GM19035 (cell line): ENCODE measurements at regions not wholly inside any gene's neighbourhood (a gene's known extent, or its start where the extent isn't known, plus 50 kb on each side); places are given as distances from the start of the nearest gene placed in this dataset.
"Not testable (repeated sequence)": the region's sequence is repeated elsewhere in the genome, so short reads cannot be mapped to it uniquely, and the experiment has no call there.

ENCODE experiments used
- ATAC-seq: cut with Tn5 transposase; IDR thresholded peaks from one replicate; pipeline ENCODE4 v1.9.1; 2021; ENCODE audit not compliant: unreplicated experiment

DNA sequence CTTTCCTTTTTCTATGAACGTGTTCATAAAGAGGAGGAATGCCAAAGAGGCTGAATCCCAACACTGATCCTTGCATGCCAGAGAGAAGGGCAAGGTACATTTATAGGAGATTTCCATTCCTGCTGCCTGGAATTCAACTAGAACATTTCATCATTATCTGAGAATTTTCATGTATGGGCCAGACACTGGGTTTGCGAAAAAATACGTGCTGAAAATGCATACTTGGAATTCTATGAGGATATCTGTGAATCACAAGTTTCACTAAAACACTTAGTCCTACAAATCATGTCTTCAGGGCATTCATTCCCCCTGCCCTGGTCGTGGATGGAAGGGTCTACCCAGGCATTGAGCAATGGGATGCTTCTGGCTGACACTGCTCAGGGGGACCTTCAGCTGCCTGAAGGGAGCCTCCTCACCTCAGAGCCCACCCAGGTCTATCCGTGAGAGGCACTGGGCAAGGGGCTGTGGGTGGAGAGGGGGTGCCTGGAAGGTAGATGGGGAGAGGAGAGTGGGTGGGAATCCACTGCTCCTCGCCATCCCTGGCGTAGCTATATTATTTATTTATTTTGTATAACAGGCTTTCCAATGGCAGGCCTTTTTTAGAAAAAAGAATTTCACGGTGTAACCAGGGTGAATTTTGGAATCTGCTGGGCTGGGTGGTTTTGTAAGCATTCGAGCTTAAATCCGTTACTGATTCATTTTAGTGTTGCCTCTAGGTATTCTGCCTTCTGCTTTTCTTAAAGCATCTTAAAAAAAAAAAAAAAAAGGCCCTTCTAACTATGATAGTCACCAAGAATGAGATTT, 560.6 kb upstream of the ID2 start:
- ATAC-seq = no peak

DNA sequence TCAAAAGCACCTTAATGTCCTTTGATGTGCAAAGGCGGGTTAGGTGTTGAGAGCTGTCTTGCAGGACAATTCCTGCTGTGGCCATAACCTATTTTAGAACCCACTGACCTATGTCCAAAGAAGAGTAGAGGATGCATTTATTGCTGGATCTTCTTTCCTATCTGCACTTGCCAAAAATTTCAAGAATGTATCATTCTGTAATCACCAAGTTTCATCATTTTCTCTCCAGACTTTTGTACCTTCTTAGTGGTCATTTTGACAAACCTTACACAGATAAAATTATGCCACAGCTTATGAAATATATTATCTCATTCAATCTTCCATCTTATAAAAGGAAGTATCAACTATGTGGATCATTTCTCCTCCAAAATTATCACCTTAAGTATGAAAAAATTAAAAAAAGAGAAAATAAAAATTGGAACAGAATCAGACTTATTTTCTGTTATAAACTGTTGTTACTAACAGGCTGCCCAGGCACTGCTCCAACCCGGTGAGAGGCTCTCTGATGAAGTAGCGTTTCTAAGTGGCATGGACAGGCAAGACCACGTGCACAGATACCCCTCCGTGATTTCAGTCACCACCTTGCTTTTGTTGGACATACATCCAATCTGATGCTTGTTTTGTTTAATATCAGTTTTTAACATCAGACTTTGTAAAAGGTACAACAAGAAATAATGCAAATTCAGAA, 559.9 kb upstream of the ID2 start:
- ATAC-seq = no peak

DNA sequence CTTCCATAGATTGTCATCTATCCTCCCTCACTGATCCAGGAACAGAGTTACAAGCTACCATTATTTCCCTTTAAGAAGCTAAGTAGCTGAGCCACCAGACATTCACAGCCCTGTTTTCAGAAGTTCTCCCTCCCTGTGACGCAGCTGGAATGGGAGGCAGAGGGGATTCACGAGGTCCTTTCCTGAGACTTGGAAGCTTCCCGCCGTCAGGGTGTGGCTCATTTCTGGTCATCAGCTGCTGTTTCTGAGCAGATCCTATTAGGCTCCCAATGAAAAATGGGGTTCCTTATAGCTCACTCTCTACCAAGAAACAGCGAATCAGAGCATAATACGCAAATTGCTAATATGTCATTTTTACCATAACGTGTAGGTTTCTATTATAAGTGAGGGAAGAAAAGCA, 559.3 kb upstream of the ID2 start:
- ATAC-seq = no peak

DNA sequence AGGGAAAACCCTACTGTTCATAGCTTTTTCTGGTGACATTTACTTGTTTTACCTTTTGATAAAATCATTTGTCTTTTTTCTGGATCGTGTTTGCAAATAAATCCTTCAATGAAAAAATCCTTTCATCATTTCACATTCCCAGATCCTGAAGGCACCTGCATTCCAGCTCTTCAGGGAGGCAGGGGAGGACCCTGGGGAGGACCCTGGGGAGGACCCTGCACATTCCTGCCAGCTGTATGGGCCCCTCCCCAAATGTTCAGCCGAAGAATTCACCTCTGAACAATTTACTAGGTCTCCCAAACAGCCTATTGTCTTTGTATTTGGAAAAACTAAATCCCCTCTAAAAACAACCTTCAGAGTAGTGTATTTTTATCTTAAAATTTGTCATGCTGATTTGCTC, 558.4 kb upstream of the ID2 start:
- no peak for ATAC-seq

DNA sequence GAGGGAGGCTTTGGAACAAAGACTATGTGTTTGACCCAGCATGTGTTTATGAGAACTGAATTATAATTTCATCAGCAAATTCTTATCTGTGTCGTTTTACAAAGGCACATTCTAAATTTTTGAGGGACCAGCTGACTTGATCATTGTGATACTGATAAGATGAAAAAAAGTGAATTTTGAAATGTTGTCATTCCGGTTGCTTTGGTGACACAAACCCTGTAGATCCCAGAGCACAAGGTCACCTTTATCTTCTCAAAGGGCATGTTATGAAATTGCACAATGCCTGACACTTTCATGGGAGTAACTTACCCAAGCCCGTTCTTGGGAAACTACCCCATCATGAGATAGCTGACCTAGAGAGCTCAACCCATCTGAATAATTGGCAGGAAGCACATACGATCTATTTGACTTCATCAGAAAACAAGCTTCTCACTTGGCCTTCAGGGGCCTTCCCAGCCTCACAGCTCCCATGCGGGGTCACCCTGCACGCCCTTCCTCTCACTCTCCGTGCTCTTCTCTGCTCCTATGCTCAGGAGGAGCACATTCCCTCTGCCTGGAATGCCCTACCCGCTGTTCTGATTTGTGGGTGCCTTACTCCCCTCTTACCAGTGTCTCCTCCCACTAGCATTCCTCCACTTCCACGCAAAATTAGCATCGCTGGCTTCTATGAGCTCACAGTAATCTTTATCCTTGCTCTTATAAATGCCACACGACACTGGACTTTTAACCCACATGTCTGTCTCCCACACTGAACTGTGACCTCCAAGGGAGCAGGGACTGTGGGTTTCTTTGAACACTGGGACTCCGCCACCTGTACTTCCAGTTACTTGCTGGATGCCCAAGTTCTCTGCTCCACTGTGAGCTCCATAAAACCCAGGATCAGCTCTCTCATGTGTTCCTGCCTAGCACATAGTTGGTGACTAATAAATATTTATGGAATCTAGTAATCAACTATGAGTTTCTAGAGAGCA, 555.8 kb upstream of the ID2 start:
- ATAC-seq = no peak

DNA sequence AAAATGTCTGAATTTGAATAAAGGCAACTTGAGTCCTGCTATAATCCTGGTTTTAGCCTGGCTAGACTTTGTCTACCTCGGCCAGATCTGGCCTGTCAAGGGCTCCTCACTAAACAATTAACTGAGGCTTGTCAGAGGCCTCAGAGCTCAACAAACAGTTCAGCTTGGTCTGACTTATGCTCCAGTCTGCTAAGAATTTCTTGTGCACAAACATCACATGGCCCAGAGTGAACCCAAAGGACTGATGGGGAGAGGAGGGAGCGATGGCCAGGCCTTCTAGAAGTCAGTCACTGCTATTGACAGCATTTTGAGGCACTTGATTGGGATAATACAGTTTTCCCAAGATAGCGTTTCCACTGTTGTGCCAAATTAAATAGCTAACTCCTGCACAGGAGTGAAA, 555.1 kb upstream of the ID2 start:
- ATAC-seq = no peak

DNA sequence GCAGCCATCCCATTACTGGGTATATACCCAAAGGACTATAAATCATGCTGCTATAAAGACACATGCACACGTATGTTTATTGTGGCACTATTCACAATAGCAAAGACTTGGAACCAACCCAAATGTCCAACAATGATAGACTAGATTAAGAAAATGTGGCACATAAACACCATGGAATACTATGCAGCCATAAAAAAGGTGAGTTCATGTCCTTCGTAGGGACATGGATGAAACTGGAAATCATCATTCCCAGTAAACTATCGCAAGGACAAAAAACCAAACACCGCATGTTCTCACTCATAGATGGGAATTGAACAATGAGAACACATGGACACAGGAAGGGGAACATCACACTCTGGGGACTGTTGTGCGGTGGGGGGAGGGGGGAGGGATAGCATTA, 550.4 kb upstream of the ID2 start:
- not testable (repeated sequence) for ATAC-seq

DNA sequence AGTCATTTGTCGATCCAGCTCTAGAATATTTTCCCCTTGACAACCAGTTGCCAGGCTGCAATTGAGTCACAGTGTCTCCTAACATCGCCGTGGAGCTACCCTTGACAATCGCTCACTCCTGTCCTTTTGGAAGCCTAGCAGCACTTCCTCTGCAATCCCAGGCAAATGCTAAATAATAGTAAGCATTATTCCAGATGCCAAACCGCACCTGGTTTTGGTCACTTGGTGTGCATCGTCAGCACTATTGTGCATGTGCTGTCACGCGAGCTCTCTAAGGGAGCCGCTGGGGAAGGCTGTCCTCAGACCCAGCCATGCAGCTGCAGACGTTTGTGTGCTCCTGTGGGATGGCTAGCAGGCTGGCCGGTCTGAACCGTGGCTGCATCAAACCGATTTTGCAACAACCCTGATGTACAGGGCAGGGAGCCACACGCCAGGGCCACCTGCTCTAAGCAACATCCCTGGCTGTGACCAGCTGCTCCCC, 549.5 kb upstream of the ID2 start:
- no peak for ATAC-seq

DNA sequence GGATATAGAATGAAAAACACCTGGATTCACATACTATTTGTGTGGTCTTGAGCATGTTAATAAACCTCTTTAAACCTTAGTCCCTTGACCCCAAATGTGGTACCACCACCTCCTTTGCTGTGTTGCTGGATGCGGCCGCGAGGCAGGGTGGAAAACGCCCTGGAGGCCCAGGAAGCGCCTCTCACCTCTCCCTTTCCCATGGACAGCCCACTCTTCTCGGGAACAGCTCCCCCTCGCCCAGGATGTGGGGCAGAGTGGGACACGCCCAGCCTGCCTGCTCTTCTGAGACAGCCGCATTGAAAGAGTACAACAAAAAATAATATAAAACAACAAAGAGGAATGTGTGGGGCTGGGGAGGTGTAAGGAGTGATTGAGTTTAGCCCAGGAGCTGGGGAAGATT, 549.0 kb upstream of the ID2 start:
- ATAC-seq = no peak

DNA sequence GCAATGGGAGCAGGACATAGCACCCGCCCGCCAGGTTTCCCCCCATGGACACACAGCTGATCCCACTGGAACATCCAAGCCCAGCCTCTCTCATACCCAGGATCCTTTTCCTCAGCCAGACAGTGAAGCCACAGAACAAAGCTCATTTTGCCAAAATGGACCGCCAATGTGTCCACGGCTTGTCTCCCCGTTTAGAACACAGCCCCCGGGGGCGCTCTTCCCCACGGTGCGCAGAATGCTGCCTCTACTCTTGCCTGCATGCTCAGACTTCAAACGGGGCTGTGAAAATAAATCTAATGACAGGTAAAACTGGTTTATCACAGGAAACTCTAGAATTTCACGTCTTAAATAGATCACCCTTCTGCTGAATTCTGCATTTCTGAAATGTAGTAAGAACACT, 548.5 kb upstream of the ID2 start:
- ATAC-seq = no peak

DNA sequence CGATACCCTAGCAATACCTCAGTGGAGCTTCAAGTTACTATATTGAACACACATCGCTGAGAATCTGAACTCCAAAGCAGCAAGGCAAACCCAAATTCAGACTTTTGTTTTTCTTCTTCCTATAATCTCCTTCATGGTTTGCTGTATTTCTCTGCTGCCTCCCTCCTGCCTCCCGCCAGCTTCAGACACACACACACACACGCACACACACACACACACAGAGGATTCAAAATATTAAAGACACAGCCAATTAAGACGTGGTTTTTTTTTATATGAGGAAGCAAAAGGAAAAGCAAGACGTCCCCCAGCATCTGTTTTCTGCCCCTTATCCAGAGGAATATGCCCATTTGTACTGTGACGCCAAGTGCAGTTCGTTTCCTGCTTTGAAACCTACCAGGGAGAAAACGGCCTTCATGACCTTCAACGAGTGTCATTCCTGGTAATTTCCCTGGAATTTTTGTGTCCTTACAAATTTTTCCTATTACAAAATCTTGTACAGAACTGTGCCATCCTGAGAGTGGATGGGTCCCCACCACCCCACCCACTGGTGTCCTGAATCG, 547.9 kb upstream of the ID2 start:
- no peak for ATAC-seq

DNA sequence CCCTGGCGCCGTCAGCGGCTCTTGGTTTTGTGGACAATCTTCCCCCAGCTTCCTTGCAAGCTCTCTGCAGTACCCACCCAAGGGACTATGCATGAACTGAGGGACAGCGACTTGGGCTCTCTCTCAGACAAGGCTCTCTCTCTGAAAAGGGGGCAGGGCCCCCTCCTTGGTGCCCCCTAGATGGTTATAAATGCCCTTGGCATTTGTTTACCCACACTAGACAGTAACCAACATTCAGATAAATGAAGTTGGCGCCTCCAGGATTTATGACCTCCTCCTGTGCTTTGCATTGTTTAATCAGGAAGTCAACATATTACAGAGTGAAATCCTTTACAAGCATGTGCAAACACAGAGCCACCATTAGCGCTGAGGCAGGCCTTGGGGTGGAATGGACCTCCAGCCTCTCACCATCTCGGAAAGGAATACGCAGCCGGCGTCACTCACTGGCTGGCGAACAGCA, 547.4 kb upstream of the ID2 start:
- ATAC-seq = no peak

DNA sequence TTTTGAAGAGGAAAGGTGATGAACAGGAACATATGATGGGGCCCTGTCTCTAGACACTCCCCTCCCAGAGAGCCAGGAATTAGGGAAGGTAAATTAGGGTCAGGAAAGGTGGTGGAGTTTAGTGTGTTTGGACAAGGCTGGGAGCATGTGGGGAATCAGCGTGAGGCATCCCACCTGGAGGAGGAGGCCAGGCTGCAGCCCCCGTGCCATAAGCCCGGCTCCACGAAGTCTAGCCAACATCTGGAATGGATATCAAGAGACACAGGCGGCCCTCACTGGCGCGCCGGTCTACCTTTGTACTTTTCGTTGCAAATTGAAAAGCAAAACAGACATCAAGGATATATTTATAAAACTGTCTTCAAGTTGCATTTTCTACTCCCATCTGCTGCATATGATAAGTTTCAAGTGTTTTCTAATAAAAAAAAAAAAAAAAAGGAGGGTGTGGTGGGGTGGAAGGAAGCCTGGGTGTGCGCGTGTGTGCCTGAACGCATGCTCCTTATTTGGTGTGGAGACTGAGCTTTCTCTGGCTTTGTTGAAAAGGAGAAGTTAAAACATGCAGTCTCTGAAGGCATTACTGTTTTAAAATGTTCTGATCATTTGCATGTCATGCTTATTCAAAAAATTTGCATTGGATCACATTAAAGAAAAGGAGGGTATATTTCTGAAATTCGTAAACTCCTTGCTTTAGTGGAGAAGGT, 546.7 kb upstream of the ID2 start:
- no peak for ATAC-seq

DNA sequence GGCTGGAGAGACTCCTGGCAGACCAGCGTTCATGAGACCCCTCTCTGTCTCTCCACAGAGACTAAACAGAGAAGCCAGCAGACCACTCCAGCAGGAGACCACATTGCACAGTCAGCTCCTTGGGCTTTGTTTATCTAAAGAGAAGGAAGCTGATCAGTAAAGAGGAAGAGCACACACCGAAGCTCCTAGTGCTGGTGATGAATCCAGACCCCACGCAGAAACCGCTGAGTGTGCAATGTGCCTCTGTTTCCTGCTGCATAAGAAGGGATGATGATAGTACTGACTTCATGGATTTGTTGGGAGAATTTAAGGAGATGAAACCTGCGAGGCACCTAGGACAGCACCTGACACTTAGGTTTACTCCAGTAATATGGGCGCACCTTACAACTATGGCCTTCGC, 544.1 kb upstream of the ID2 start:
- ATAC-seq = no peak

DNA sequence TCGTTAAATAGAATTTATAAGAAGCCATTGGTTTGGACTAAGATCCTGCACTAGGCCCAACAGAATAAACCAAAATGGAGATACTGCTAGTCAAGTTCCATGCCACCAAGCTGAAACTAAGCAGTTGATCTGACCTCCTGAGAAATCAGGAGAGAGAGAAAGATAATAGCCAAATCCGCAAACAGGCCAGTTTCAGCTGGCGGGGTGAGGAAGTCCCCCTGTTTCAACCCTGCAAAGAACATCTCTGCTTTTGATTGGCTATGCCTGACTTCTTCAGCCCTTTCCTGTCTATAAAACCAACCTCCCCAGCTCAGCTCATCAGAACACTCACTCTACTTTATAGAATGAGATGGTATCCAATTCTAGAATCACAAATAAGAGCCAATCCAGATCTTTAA, 543.3 kb upstream of the ID2 start:
- no peak for ATAC-seq

DNA sequence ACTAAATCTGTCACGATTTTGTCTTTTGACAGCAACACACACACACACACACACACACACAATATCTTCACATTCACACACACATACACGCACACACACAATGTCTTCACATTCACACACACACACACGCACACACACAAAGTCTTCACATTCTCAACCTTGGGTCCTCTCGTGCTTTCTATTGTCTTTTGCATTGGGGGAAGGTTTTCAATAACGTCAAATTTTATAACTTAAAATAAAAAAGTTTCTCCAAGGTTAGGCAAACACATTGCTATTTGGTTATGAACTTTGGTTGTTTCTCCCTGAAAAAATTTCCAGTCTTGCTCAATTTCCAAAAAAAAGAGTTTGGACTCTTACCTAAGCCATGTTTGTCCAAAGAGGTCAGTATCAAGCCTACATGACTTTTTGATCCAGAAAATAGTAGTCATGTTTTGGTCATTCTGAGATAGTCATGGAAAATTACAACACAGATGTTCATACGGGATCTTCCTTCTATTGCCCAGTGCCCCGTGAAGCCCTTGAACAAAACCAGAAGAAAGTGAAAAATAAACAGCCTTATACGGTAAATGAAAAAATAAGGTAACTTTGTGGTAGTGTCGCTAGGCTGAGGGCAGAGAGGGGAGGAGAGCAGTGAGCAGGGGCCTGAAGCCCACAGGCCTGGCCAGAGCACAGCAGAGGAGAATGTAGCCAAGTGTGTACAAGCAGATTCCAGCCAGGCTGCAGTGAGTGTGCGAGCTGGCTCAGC, 542.8 kb upstream of the ID2 start:
- ATAC-seq = no peak

DNA sequence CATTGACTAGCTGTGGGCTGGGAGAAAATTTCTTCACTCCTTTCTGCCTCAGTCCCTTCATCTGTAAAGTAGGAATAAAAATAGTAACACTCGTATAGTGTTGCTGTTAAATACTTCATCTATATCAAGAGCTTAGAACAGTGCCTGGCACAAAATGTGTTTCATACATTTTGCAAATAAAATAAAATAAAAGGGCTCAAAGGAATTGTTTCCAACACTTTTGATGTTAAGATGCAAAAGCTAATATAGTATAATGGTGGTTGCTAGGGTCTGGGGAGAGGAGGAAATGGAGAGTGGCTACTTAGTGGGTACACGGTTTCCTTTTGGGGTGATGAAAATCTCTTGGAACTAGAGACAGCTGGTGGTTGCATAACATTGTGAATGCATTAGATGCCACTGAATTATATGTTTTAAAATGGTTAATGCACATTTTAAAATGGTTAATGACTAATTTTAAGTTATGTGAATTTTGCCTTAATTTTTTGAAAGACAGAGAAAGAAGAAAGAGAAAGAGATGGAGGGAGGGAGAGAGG, 542.1 kb upstream of the ID2 start:
- no peak for ATAC-seq

DNA sequence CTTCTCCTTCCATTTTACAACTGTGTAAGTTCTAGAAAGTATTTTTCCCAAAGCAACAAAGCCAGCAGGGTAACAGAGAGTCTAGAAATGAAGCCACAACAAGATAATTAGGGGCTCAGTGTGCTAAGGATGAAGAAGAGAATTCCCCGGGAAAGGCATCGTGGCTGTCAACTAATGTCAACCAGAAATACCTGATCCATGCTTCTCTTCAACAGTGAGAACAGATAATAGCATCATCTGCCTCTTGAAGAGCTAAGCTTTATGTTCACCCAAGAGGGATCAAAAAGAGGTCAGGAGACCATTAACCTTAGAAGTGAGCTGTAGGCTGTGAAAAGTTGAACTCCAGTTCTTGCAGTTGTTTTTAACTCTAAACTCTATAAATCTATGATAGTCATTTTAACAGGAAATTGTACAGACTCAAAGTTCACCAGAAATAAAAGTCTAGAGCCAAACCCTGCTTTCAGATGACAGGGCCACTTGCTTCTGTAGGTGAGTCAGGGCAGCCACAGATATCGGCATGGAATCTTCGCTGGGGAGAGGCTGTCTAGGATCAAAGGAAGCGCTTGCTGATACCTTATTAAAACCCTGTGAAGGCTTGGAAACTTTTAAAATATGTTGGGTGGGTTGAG, 540.7 kb upstream of the ID2 start:
- ATAC-seq = no peak

DNA sequence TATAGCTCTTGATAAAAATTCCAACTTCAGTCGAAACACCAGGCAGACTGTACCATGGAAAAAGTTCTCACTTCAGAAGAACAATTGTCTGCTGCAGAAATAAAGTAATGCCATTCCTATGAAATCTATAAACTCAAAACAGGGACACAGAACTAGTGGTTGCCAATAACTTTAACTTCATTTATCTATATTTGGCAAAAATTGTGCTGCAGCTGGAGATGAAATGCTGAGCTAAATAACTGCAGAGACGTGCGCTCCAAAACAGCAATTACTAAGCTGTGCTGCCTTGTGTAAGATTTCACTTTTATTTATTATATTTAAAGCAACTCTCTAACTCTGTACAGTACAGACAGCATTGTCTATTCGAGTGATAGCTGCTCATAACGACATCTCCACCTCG, 540.1 kb upstream of the ID2 start:
- ATAC-seq = no peak
